ENCODE measurements at regions not wholly inside any gene's neighbourhood (a gene's known extent, or its start where the extent isn't known, plus 50 kb on each side); places are given as distances from the start of the nearest gene placed in this dataset.

DNA sequence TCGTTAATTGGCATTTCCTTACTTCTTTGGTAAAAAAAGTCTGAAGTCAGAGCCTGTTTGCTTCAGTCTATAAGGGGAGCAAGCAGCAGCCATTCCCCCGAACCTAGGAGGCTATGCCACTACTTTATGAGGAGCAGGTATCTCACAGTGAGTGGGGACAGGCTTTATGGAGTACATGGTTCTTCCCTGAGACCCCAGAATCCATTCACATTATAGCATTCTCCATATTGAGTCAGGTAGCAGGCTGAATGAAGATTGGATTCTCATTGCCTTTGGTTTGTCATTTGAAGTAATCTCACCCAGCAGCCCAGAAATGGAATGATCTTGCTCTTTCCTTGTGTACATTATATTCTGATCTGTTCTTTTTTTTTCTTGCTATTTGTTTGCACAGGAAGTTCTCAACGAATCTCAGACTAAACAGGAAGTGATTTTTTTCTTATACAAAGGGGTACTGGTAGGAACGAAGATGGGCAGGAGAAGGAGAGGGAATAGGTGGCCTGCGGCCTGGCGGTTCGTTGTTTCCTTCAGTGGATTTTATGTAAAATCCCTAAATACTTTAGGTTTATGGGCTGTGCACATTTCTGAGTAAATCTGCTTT lies 74.4 kb downstream of the ARHGAP35 start:
- no peaks in the 10 kb centered on the region for H3K9me3 ChIP-seq (ENCODE audit: low read length)
- H3K4me2 ChIP-seq (ENCODE audit: low read length) = peak overlapping the region; percentile 64
- peaks cover 58% of the 10 kb centered on the region for H3K79me2 ChIP-seq (ENCODE audit: insufficient read depth, low read depth, low read length)
- peak overlapping the region; percentile 60 for H3K27ac ChIP-seq (ENCODE audit: low read depth, low read length, poor library complexity, severe bottlenecking)
- ChIA-PET POLR2A (no interaction called here), CTCF (ENCODE audit: unreplicated experiment) (no interaction called here)
- H4K20me1 ChIP-seq (ENCODE audit: insufficient read depth, low read length) = no peaks in the 10 kb centered on the region
- intact Hi-C loops (cut with micrococcal nuclease; ENCODE audit: unreplicated experiment) = no loop called here
- DNase-seq (ENCODE audit: low spot score) = peak; percentile 43
- peak overlapping the region; percentile 30 for H3K4me3 ChIP-seq (ENCODE audit: low read depth, low read length, poor library complexity, severe bottlenecking)
- peaks cover 20% of the 10 kb centered on the region for H3K36me3 ChIP-seq (ENCODE audit: insufficient read depth, low read length)
- peaks cover 21% of the 10 kb centered on the region for H3K4me1 ChIP-seq (ENCODE audit: insufficient read depth, low read length, poor library complexity, severe bottlenecking)
- no TSS peak for BruUV-seq (replicated peaks)
- peak overlapping the region; percentile 10; the same call in 1 of the 2 replicates for H2AFZ ChIP-seq (ENCODE audit: low read length)
- H3K9me2 ChIP-seq (ENCODE audit: insufficient read depth, low read length) = no peaks in the 10 kb centered on the region
- TF ChIP-seq CTCF (conservative IDR thresholded peaks at IDR 0.05; ENCODE audit: low read length) = no peak
- no peak for TF ChIP-seq EZH2phosphoT487 (IDR thresholded peaks at IDR 0.05; ENCODE audit: borderline replicate concordance, low read depth, low read length)

DNA sequence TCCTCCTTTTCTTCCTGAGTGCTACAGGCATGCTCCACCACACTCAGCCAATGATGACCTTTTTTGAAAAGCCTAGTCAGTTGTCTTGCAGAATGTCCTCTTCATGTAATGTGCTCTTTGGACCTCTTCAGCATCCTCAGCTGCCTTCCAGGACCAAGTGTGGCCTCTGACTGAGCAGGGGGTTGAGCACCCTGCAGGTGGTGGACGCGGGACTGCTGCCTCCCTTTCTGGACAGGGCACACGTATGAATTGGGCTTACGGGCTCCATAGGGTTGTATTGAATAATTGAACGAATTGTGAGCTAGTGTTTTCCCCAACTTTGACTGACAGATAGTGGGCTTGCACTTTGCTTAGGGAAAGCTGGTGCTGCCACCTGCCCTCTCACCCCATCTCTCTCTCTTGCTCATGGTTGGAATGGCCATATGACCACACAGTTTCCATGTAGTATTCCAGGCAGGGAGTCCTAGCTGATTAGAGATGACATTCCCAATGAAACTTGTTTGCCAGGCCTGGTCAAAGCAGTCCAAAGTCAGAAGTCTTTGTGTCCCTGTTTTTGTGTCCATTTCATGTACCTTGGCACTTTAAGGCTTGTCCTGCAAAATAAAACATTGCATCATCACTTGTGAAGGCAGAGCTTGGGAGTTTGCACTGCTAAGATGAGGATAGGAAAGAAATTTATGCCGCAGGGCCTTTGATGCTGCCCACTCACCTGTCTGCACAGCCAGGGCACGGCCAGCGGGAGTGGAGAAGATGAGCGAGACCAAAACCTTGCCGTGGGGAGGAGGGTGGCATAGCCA lies 76.3 kb upstream of the NPAS1 start:
- POLR2A ChIA-PET = interaction anchor here (0.9 kb wide), 1 partner anchor 18 kb away, joined by 3 read pairs; no protein-coding TSS in a partner anchor
- H3K9me2 ChIP-seq (ENCODE audit: insufficient read depth, low read length) = no peaks in the 10 kb centered on the region
- no TSS peak for BruUV-seq (replicated peaks)

More for the DNA sequence above, 76.3 kb upstream of the NPAS1 start:
- no peak for TF ChIP-seq CTCF (conservative IDR thresholded peaks at IDR 0.05; ENCODE audit: low read length)
- TF ChIP-seq EZH2phosphoT487 (IDR thresholded peaks at IDR 0.05; ENCODE audit: borderline replicate concordance, low read depth, low read length) = no peak
- no peaks in the 10 kb centered on the region for H3K9me3 ChIP-seq (ENCODE audit: low read length)
- intact Hi-C loops (cut with micrococcal nuclease; ENCODE audit: unreplicated experiment) = no loop called here
- H4K20me1 ChIP-seq (ENCODE audit: insufficient read depth, low read length) = no peaks in the 10 kb centered on the region
- H3K4me2 ChIP-seq (ENCODE audit: low read length) = no peak overlapping the region
- H2AFZ ChIP-seq (ENCODE audit: low read length) = no peak overlapping the region
- peaks cover 53% of the 10 kb centered on the region for H3K36me3 ChIP-seq (ENCODE audit: insufficient read depth, low read length)
- no peaks in the 10 kb centered on the region for H3K79me2 ChIP-seq (ENCODE audit: insufficient read depth, low read depth, low read length)
- no peaks in the 10 kb centered on the region for H3K4me1 ChIP-seq (ENCODE audit: insufficient read depth, low read length, poor library complexity, severe bottlenecking)
- no peak for DNase-seq (ENCODE audit: low spot score)
- CTCF ChIA-PET (ENCODE audit: unreplicated experiment) = no interaction called here
- H3K4me3 ChIP-seq (ENCODE audit: low read depth, low read length, poor library complexity, severe bottlenecking) = no peak overlapping the region
- no peak overlapping the region for H3K27ac ChIP-seq (ENCODE audit: low read depth, low read length, poor library complexity, severe bottlenecking)

All from OCI-LY7 (cell line).